ENCODE measurements at regions not wholly inside any gene's neighbourhood (a gene's known extent, or its start where the extent isn't known, plus 50 kb on each side); places are given as distances from the start of the nearest gene placed in this dataset.

DNA sequence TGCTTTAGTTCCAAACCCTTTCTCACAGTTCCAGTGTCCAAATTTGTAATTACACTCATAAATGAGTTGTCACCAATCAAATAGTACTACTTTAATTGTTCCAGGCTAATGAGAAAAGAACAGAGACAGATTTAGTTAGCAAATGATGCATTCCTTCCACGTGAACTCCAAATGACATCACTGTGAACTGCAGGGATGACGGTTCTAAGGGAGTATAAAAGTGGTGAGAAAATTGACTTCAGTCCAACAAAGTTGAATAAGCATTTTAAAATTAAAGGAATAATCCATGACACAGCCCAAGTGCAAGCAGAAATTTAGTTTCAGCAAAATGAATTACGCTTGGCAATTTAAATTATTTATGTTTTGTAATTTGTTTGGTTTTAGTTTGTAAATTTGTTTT lies 102.0 kb upstream of the LRATD1 start:
- TF ChIP-seq TARDBP (IDR thresholded peaks at IDR 0.05) (no peak), LEF1 (IDR thresholded peaks at IDR 0.05; ENCODE audit: borderline replicate concordance) (no peak), SP1 (IDR thresholded peaks at IDR 0.05) (no peak), SUZ12 (IDR thresholded peaks at IDR 0.05) (no peak), FOXA1 (IDR thresholded peaks at IDR 0.05) (no peak), ZNF384 (IDR thresholded peaks at IDR 0.05) (no peak), FOXM1 (IDR thresholded peaks at IDR 0.05; ENCODE audit: borderline replicate concordance) (no peak), L3MBTL2 (conservative IDR thresholded peaks at IDR 0.05) (no peak), FOXK2 (IDR thresholded peaks at IDR 0.05) (no peak), BHLHE40 (IDR thresholded peaks at IDR 0.05; ENCODE audit: borderline replicate concordance) (no peak), NFRKB (IDR thresholded peaks at IDR 0.05) (no peak), ARNT (IDR thresholded peaks at IDR 0.05) (no peak), ELF4 (IDR thresholded peaks at IDR 0.05) (no peak), HDGF (IDR thresholded peaks at IDR 0.05; ENCODE audit: borderline replicate concordance) (no peak)

Measured in HEK293T (cell line).